ENCODE measurements at regions not wholly inside any gene's neighbourhood (a gene's known extent, or its start where the extent isn't known, plus 50 kb on each side); places are given as distances from the start of the nearest gene placed in this dataset.

- Histone ChIP-seq H3K9ac (no peak overlapping the region), H3K36me3 (replicated peaks in 1 of 2; ENCODE audit: control insufficient read depth in 1 of 2, insufficient read depth in 2 of 2, low read length in 1 of 2) (no peaks in the 10 kb centered on the region), H3F3A (replicated peaks; ENCODE audit: insufficient read depth) (no peaks in the 10 kb centered on the region), H3K4me3 (ENCODE audit: low read depth in 2 of 2, low read length in 1 of 2) (no peak overlapping the region), H3K9me3 (no peaks in the 10 kb centered on the region), H4K20me1 (ENCODE audit: insufficient read depth) (no peaks in the 10 kb centered on the region), H3K27ac (ENCODE audit: low read depth in 2 of 2, low read length in 1 of 2) (no peak overlapping the region), H3K27me3 (ENCODE audit: insufficient read depth) (no peaks in the 10 kb centered on the region), H3K4me1 (ENCODE audit: control insufficient read depth in 1 of 2, insufficient read depth in 2 of 2, low read depth in 1 of 2, low read length in 1 of 2) (peaks cover 0 to 2% of the 10 kb centered on the region in 2 experiments; a peak in 1 of 4 replicates), H3K4me2 (no peak overlapping the region), H3K9me2 (no peaks in the 10 kb centered on the region), H2AFZ (ENCODE audit: low read depth) (no peak overlapping the region), H3K79me2 (ENCODE audit: insufficient read depth) (no peaks in the 10 kb centered on the region)
- TF ChIP-seq GATA2 (CRISPR knock-in tag; IDR thresholded peaks at IDR 0.05) = no peak
- TF ChIP-seq FOXM1 (IDR thresholded peaks at IDR 0.05; ENCODE audit: low read depth) = no peak
- no peak for TF ChIP-seq IRF3 (IDR thresholded peaks at IDR 0.05; ENCODE audit: low read depth, low read length)
- TF ChIP-seq NRF1 (IDR thresholded peaks at IDR 0.05; ENCODE audit: low read depth, low read length) = no peak
- WGBS (ENCODE audit: low lambda C conversion rate) = 36% methylated on average over 4 of the region's 7 CpGs
- no peak for DNase-seq
- ChIA-PET CTCF (interaction anchor here (0.7 to 1.6 kb wide), 2 partner anchors 55 to 424 kb away, joined by 3 to 6 read pairs; no protein-coding TSS in a partner anchor), POLR2A (no interaction called here)
Measured at GRCh38 chr3:137165117-137165806, 207.5 kb downstream of the IL20RB start.

GRCh38 chr3:137171834-137172603 lies 214.2 kb downstream of the IL20RB start:
- WGBS (ENCODE audit: low lambda C conversion rate) = 19% methylated on average over 5 of the region's 5 CpGs

More at GRCh38 chr3:137171834-137172603, 214.2 kb downstream of the IL20RB start:
- H3K9me3 ChIP-seq = no peaks in the 10 kb centered on the region
- no peak overlapping the region for H3K9ac ChIP-seq
- no peaks in the 10 kb centered on the region for H3K4me1 ChIP-seq (ENCODE audit: control insufficient read depth in 1 of 2, insufficient read depth in 2 of 2, low read depth in 1 of 2, low read length in 1 of 2)
- no peaks in the 10 kb centered on the region for H3K79me2 ChIP-seq (ENCODE audit: insufficient read depth)
- no peak overlapping the region for H3K4me2 ChIP-seq
- no peaks in the 10 kb centered on the region for H4K20me1 ChIP-seq (ENCODE audit: insufficient read depth)
- no peaks in the 10 kb centered on the region for H3K9me2 ChIP-seq
- CTCF ChIA-PET = interaction anchor here (0.6 kb wide), 1 partner anchor 12 kb away, joined by 3 read pairs; no protein-coding TSS in a partner anchor
- no peaks in the 10 kb centered on the region for H3F3A ChIP-seq (replicated peaks; ENCODE audit: insufficient read depth)
- POLR2A ChIA-PET = no interaction called here
- H2AFZ ChIP-seq (ENCODE audit: low read depth) = no peak overlapping the region
- H3K36me3 ChIP-seq (replicated peaks in 1 of 2; ENCODE audit: control insufficient read depth in 1 of 2, insufficient read depth in 2 of 2, low read length in 1 of 2) = no peaks in the 10 kb centered on the region
- TF ChIP-seq IRF3 (IDR thresholded peaks at IDR 0.05; ENCODE audit: low read depth, low read length) (no peak), TCF12 (IDR thresholded peaks at IDR 0.05) (no peak)
- no peak for DNase-seq
- no peak overlapping the region for H3K27ac ChIP-seq (ENCODE audit: low read depth in 2 of 2, low read length in 1 of 2)
- H3K27me3 ChIP-seq (ENCODE audit: insufficient read depth) = no peaks in the 10 kb centered on the region
- H3K4me3 ChIP-seq (ENCODE audit: low read depth in 2 of 2, low read length in 1 of 2) = no peak overlapping the region

All from SK-N-SH (cell line).